Ammon's horn (tissue), 1 donor: ENCODE measurements at regions not wholly inside any gene's neighbourhood (a gene's known extent, or its start where the extent isn't known, plus 50 kb on each side); places are given as distances from the start of the nearest gene placed in this dataset.
"Not testable (repeated sequence)": the region's sequence is repeated elsewhere in the genome, so short reads cannot be mapped to it uniquely, and the experiment has no call there.

Experiments used
- DNase-seq: peaks from one replicate; pipeline ENCODE4 v3.0.0-alpha.2; 2016; ENCODE audit warnings: low spot score

- DNase-seq = peak; percentile 16
These were observed 171.8 kb upstream of the ATP5MC3 start for GRCh38 chr2:175353275-175353674.

GRCh38 chr2:175351512-175351911 lies 170.0 kb upstream of the ATP5MC3 start:
- no peak for DNase-seq

- no peak for DNase-seq
These were observed 168.6 kb upstream of the ATP5MC3 start for GRCh38 chr2:175350105-175350504.

- no peak for DNase-seq
These were observed 160.6 kb upstream of the ATP5MC3 start for GRCh38 chr2:175342085-175342484.

GRCh38 chr2:175330195-175330594 lies 148.7 kb upstream of the ATP5MC3 start:
- DNase-seq = no peak

- no peak for DNase-seq
These were observed 145.3 kb upstream of the ATP5MC3 start for GRCh38 chr2:175326801-175327200.

GRCh38 chr2:175326164-175326563 lies 144.7 kb upstream of the ATP5MC3 start:
- not testable (repeated sequence) for DNase-seq

- no peak for DNase-seq
These were observed 141.7 kb upstream of the ATP5MC3 start for GRCh38 chr2:175323162-175323561.

- no peak for DNase-seq
These were observed 137.0 kb upstream of the ATP5MC3 start for GRCh38 chr2:175318542-175318941.

- DNase-seq = no peak
These were observed 136.2 kb upstream of the ATP5MC3 start for GRCh38 chr2:175317751-175318150.

GRCh38 chr2:175312137-175312536 lies 130.6 kb upstream of the ATP5MC3 start:
- no peak for DNase-seq

GRCh38 chr2:175310813-175311504 lies 129.4 kb upstream of the ATP5MC3 start:
- no peak for DNase-seq

GRCh38 chr2:175309799-175310198 lies 128.3 kb upstream of the ATP5MC3 start:
- peak; percentile 16 for DNase-seq

- no peak for DNase-seq
These were observed 126.5 kb upstream of the ATP5MC3 start for GRCh38 chr2:175308005-175308404.

- no peak for DNase-seq
These were observed 123.0 kb upstream of the ATP5MC3 start for GRCh38 chr2:175304541-175304940.

- DNase-seq = no peak
These were observed 112.3 kb upstream of the ATP5MC3 start for GRCh38 chr2:175293776-175294175.

- DNase-seq = no peak
These were observed 111.7 kb upstream of the ATP5MC3 start for GRCh38 chr2:175293195-175293594.

GRCh38 chr2:175282886-175283285 lies 101.4 kb upstream of the ATP5MC3 start:
- no peak for DNase-seq

- no peak for DNase-seq
These were observed 100.8 kb upstream of the ATP5MC3 start for GRCh38 chr2:175282300-175282699.

- DNase-seq = no peak
These were observed 96.3 kb upstream of the ATP5MC3 start for GRCh38 chr2:175277772-175278171.

GRCh38 chr2:175275539-175275938 lies 94.0 kb upstream of the ATP5MC3 start:
- no peak for DNase-seq

- DNase-seq = no peak
These were observed 77.7 kb upstream of the ATP5MC3 start for GRCh38 chr2:175259164-175259563.

- DNase-seq = no peak
These were observed 75.5 kb upstream of the ATP5MC3 start for GRCh38 chr2:175256806-175257585.

GRCh38 chr2:175256391-175256790 lies 74.9 kb upstream of the ATP5MC3 start:
- DNase-seq = not testable (repeated sequence)
